Upper lobe of left lung (tissue), 6 donors: ENCODE measurements at regions not wholly inside any gene's neighbourhood (a gene's known extent, or its start where the extent isn't known, plus 50 kb on each side); places are given as distances from the start of the nearest gene placed in this dataset.

Source experiments
- ATAC-seq, 2 donors: fragments of 200-7000 bp; cut with Tn5 transposase; one replicate each; pipeline ENCODE4 v1.9.1; 2022; ENCODE audit warnings: mild to moderate bottlenecking in 2 of 2, moderate library complexity in 2 of 2; ENCODE audit not compliant: low FRiP score in 2 of 2
- DNase-seq, 2 donors: peaks; one replicate each; pipeline ENCODE4 v3.0.0-alpha.2; 2019 to 2020
- H3K27ac ChIP-seq, 4 donors: fragments of 200-600 bp; sonication (generic); one replicate each; pipeline ENCODE4 v1.5.1; 2016 to 2019
- H3K27me3 ChIP-seq, 4 donors: fragments of 200-600 bp; sonication (generic); one replicate each; pipeline ENCODE4 v1.5.1; 2017 to 2019
- H3K36me3 ChIP-seq, 4 donors: fragments of 200-600 bp; sonication (generic); one replicate each; pipeline ENCODE4 v1.5.1; 2016 to 2019
- H3K4me1 ChIP-seq, 4 donors: fragments of 200-600 bp; sonication (generic); one replicate each; pipeline ENCODE4 v1.5.1; 2018 to 2019
- H3K4me3 ChIP-seq, 4 donors: fragments of 200-600 bp; sonication (generic); one replicate each; pipeline ENCODE4 v1.5.1; 2017 to 2019; ENCODE audit warnings: mild to moderate bottlenecking in 2 of 4, moderate library complexity in 1 of 4
- H3K9me3 ChIP-seq, 4 donors: fragments of 200-600 bp; sonication (generic); one replicate each; pipeline ENCODE4 v1.5.1; 2018 to 2019
- EP300 ChIP-seq, 4 donors: sonication (generic); formaldehyde crosslinking; IDR thresholded peaks; one replicate each; pipeline ENCODE4 v1.5.1; 2017; ENCODE audit warnings: antibody characterized with exemption in 4 of 4, control low read depth in 2 of 4
- POLR2A ChIP-seq, 4 donors: fragments of 450-650 bp; IDR thresholded peaks; one replicate each; pipeline ENCODE4 v1.5.1; 2016 to 2017; ENCODE audit warnings: antibody characterized with exemption in 4 of 4, mild to moderate bottlenecking in 2 of 4
- POLR2AphosphoS5 ChIP-seq, 2 donors: sonication (generic); formaldehyde crosslinking; IDR thresholded peaks; one replicate each; pipeline ENCODE4 v1.5.1; 2017; ENCODE audit warnings: antibody characterized with exemption in 2 of 2
- WGBS, 2 donors: methylation state at CpG; one replicate each; pipeline ENCODE4 v1.1.5; 2017 to 2018; 5-methylcytosine and 5-hydroxymethylcytosine counted together
- TF ChIP-seq, protein P1 (sequence below), 6 experiments: fragments of 450-650 bp in 4 of 6; fragments of 200-600 bp in 2 of 6; sonication (generic) in 2 of 6; IDR thresholded peaks; one replicate each; pipeline ENCODE4 v1.5.1; 2016 to 2019; ENCODE audit warnings: antibody characterized with exemption in 6 of 6
- donor health status: DM: no; HTN: no; CAD: no; lungs with moderate emphysema.
- donor health status: DM: no; HTN: yes; CAD: no; lungs with severe emphysema.

DNA sequence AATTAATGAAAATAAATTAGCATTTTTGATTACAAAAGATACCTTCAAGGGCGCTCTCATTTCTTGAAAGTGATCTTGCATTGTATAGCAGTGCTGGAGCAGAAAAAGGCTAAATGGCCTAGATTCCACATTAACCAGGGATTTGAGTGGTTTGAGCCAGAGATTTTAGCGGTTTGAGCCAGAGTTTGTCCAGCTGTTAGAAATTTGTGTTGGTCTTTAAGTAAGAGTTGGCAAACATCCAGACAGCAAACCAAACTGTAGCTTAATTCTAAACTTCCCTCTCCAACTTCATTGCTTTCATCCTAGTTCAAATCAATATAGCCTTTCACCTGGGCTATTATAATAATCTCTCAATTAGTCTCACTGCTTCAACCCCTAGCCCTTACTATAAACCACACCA lies 351.7 kb downstream of the IGSF11 start:
- no peak for TF ChIP-seq POLR2A (IDR thresholded peaks at IDR 0.05)
- TF ChIP-seq EP300 (IDR thresholded peaks at IDR 0.05): no peak
- TF ChIP-seq, protein P1, sequence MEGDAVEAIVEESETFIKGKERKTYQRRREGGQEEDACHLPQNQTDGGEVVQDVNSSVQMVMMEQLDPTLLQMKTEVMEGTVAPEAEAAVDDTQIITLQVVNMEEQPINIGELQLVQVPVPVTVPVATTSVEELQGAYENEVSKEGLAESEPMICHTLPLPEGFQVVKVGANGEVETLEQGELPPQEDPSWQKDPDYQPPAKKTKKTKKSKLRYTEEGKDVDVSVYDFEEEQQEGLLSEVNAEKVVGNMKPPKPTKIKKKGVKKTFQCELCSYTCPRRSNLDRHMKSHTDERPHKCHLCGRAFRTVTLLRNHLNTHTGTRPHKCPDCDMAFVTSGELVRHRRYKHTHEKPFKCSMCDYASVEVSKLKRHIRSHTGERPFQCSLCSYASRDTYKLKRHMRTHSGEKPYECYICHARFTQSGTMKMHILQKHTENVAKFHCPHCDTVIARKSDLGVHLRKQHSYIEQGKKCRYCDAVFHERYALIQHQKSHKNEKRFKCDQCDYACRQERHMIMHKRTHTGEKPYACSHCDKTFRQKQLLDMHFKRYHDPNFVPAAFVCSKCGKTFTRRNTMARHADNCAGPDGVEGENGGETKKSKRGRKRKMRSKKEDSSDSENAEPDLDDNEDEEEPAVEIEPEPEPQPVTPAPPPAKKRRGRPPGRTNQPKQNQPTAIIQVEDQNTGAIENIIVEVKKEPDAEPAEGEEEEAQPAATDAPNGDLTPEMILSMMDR (IDR thresholded peaks at IDR 0.05): no peak
- TF ChIP-seq POLR2AphosphoS5 (IDR thresholded peaks at IDR 0.05): no peak
- H3K9me3 ChIP-seq: no peaks in the 10 kb centered on the region
- no peaks in the 10 kb centered on the region for H3K27me3 ChIP-seq
- no peaks in the 10 kb centered on the region for H3K36me3 ChIP-seq
- H3K27ac ChIP-seq: no peak overlapping the region
- ATAC-seq (no peak), DNase-seq (no peak)
- 73 to 82% methylated on average over 2 of the region's 2 CpGs for WGBS, 2 donors
- H3K4me1 ChIP-seq: no peaks in the 10 kb centered on the region
- H3K4me3 ChIP-seq: no peak overlapping the region

DNA sequence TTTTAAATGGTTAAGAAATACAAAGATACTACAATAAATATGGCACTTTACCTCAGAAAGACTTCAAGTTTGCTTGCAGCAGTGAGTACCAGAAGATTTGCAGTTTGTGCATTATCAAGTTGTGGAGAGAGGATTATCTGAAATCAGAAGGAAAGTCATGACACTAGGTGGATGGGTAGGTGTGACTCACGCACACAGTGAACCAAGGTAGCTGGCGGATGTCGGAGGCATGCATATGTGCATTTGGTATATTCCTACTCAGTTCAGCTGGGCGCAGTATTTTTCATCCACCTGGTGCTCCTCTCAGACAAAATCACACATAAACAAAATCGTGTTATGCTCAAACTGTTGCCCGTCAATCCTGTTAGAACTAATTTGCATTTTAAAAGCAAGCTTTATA lies 351.0 kb downstream of the IGSF11 start:
- Histone ChIP-seq H3K4me3 (no peak overlapping the region), H3K27me3 (no peaks in the 10 kb centered on the region), H3K4me1 (no peaks in the 10 kb centered on the region), H3K36me3 (no peaks in the 10 kb centered on the region), H3K27ac (no peak overlapping the region), H3K9me3 (no peaks in the 10 kb centered on the region)
- no peak for TF ChIP-seq POLR2A (IDR thresholded peaks at IDR 0.05)
- no peak for TF ChIP-seq POLR2AphosphoS5 (IDR thresholded peaks at IDR 0.05)
- no peak for TF ChIP-seq EP300 (IDR thresholded peaks at IDR 0.05)
- TF ChIP-seq, protein P1 (IDR thresholded peaks at IDR 0.05): no peak
- DNase-seq: no peak
- 81 to 95% methylated on average over 6 of the region's 6 CpGs for WGBS, 2 donors
- no peak for ATAC-seq

DNA sequence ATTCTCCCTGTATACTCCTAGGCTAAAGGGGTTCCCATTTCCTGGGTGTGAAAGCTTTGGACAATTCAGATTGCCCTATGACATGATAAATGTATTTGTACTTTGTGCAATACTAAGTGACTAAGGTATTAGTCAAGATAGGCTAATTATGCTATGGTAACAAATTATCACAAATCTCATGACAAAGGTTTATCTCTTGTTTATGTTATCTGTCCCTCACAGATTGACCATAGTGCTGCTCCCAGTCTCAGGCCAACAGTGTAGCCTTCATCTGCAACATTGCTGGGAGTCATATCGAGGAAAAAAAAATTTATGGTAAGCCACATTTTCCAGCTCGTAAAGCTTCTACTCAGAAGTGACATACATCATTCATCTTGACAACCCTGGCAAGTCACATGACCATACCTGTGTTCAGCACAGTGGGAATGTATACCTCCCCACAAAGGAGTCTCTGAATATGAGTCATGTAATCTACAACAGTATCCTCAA lies 346.2 kb downstream of the IGSF11 start:
- Histone ChIP-seq H3K27ac (no peak overlapping the region), H3K9me3 (no peaks in the 10 kb centered on the region), H3K4me1 (no peaks in the 10 kb centered on the region), H3K27me3 (no peaks in the 10 kb centered on the region), H3K4me3 (no peak overlapping the region), H3K36me3 (no peaks in the 10 kb centered on the region)
- TF ChIP-seq POLR2A (IDR thresholded peaks at IDR 0.05) (no peak), EP300 (IDR thresholded peaks at IDR 0.05) (no peak), POLR2AphosphoS5 (IDR thresholded peaks at IDR 0.05) (no peak)
- TF ChIP-seq, protein P1 (IDR thresholded peaks at IDR 0.05): no peak
- 61 to 62% methylated on average over 2 of the region's 2 CpGs for WGBS, 2 donors
- DNase-seq (no peak), ATAC-seq (no peak)

DNA sequence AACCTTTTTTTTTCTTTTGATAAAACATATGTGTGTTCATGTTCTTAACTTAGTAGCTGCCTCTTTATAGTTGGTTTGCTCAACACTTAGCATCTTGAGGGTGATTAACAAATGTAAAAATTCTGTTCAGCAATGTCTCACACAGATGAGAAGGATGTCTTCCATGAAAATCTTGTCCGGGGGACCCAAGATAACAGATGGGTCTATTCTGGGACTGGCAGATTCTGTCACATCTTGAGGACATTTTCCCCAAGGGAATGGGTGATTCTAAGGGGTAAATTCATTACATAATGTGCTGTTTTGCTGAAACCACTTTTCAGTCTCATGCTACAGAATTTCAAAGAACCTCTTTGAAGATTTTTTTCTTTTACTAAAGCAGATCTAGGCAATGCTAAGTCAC lies 342.2 kb downstream of the IGSF11 start:
- no peak for ATAC-seq
- no peaks in the 10 kb centered on the region for H3K4me1 ChIP-seq
- TF ChIP-seq, protein P1 (IDR thresholded peaks at IDR 0.05): no peak
- TF ChIP-seq POLR2AphosphoS5 (IDR thresholded peaks at IDR 0.05) (no peak), EP300 (IDR thresholded peaks at IDR 0.05) (no peak), POLR2A (IDR thresholded peaks at IDR 0.05) (no peak)
- 75 to 89% methylated on average over 1 of the region's 1 CpG for WGBS, 2 donors
- no peaks in the 10 kb centered on the region for H3K27me3 ChIP-seq
- H3K4me3 ChIP-seq: no peak overlapping the region
- no peak for DNase-seq
- no peaks in the 10 kb centered on the region for H3K9me3 ChIP-seq
- H3K27ac ChIP-seq: no peak overlapping the region
- no peaks in the 10 kb centered on the region for H3K36me3 ChIP-seq

DNA sequence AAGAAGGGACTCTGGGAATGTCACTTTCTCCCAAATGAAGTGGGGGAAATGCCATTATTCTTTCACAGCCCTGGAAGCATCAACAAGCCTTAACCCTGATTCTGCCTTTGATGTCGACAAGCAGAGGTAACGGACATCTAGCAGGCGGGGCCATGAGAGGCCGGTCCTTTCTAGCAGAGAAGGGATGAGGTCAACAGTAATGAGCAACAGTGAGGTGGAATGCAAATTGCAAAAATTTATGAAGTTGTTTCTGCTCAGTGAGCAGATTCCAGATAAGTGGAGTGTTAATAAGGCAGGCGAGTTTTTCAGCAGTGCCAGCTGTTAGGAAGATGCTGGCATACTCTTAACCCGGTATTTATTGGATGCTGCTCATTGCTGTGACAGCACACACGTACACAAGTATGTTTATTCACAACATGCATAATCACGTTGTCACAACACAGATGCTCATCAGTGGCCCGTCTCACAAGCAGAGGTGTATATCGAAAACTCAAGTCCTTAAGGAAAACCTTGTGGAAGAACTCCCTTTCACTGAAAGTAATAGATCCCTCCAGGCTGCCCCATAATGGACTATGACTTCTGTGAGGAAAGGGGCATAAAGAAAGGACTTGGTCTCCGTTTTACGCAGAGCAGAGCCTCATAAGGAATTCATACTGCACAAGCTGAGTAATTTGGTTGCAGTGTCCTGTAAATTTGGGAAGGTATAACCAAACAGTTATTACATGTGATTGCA lies 329.0 kb downstream of the IGSF11 start:
- 68 to 71% methylated on average over 12 of the region's 12 CpGs for WGBS, 2 donors
- H3K27ac ChIP-seq: no peak overlapping the region
- DNase-seq (no peak), ATAC-seq (no peak)
- no peak overlapping the region for H3K4me3 ChIP-seq
- H3K9me3 ChIP-seq: no peaks in the 10 kb centered on the region
- H3K4me1 ChIP-seq: no peaks in the 10 kb centered on the region
- no peak for TF ChIP-seq POLR2AphosphoS5 (IDR thresholded peaks at IDR 0.05)
- no peak for TF ChIP-seq EP300 (IDR thresholded peaks at IDR 0.05)
- TF ChIP-seq, protein P1 (IDR thresholded peaks at IDR 0.05): no peak
- no peaks in the 10 kb centered on the region for H3K36me3 ChIP-seq
- H3K27me3 ChIP-seq: no peaks in the 10 kb centered on the region
